IPS-18a (cell line): ENCODE measurements at regions not wholly inside any gene's neighbourhood (a gene's known extent, or its start where the extent isn't known, plus 50 kb on each side); places are given as distances from the start of the nearest gene placed in this dataset.
"Not testable (repeated sequence)": the region's sequence is repeated elsewhere in the genome, so short reads cannot be mapped to it uniquely, and the experiment has no call there.

Experiments
- H3K27ac ChIP-seq: one replicate; pipeline ENCODE4 v1.5.1; 2013; ENCODE audit warnings: low read length
- H3K27me3 ChIP-seq: one replicate; pipeline ENCODE4 v1.6.1; 2013; ENCODE audit warnings: mild to moderate bottlenecking, low read length; ENCODE audit not compliant: control insufficient read depth, insufficient read depth
- H3K36me3 ChIP-seq: one replicate; pipeline ENCODE4 v1.6.1; 2013; ENCODE audit warnings: low read depth, low read length; ENCODE audit not compliant: control insufficient read depth
- H3K4me1 ChIP-seq: one replicate; pipeline ENCODE4 v1.6.1; 2013; ENCODE audit warnings: low read depth, low read length; ENCODE audit not compliant: control insufficient read depth
- H3K4me3 ChIP-seq: one replicate; pipeline ENCODE4 v1.5.1; 2013; ENCODE audit warnings: low read length
- H3K9ac ChIP-seq: one replicate; pipeline ENCODE4 v1.6.1; 2013; ENCODE audit warnings: mild to moderate bottlenecking, low read length, moderate library complexity
- H3K9me3 ChIP-seq: one replicate; pipeline ENCODE4 v1.6.1; 2013; ENCODE audit warnings: low read depth, low read length; ENCODE audit not compliant: control insufficient read depth

DNA sequence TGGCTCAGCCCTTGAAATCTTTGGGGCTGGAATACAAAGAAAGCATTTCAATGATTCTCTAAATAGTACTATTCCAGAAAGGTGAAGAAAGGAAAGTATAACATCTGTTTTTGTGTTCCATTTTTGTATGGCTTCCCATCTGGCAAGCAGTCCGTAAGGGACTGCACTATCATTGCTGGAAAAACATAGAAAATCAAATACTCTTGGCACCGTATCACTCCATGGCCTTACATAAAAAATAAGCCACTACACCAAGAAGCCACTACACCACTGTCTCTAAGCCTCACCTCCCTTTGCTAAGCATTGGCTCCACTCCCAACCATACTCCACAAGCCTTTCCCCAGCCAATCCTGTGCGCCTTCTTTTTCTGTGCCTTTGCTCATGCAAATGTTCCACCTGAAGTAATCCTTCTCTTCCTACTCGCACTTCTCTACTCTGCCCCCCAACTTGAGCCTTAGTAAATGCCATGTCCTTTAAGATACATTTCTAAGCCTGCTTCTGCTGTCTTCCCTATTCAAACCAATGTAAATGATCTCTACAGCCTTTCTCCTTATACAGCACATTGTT lies 454.6 kb upstream of the TUSC1 start:
- Histone ChIP-seq H3K36me3 (no peaks in the 10 kb centered on the region), H3K9ac (no peak overlapping the region), H3K27me3 (no peaks in the 10 kb centered on the region), H3K27ac (no peak overlapping the region), H3K4me1 (peaks cover 6% of the 10 kb centered on the region), H3K4me3 (no peak overlapping the region), H3K9me3 (no peaks in the 10 kb centered on the region)

DNA sequence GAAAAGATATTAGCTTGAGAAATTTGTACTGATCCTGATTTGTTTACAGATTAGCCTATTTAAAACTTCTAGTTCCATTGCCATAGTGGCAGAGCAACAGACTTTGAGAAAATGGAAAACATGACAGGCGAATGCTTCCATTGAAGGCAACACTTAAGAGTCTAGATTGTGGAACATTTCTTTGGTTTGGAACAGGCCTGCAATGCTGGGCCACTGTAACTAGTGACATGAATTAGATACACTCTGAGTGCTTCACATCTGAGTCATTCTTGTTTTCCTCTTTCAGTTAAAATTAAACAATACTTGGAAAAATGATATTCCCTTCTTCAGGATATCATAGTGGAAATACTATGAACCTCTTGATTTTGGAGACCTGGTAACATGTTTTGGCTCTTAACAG lies 453.6 kb upstream of the TUSC1 start:
- H3K4me1 ChIP-seq: peaks cover 6% of the 10 kb centered on the region
- H3K9me3 ChIP-seq: no peaks in the 10 kb centered on the region
- no peak overlapping the region for H3K4me3 ChIP-seq
- no peak overlapping the region for H3K27ac ChIP-seq
- no peaks in the 10 kb centered on the region for H3K36me3 ChIP-seq
- H3K27me3 ChIP-seq: no peaks in the 10 kb centered on the region
- H3K9ac ChIP-seq: no peak overlapping the region

DNA sequence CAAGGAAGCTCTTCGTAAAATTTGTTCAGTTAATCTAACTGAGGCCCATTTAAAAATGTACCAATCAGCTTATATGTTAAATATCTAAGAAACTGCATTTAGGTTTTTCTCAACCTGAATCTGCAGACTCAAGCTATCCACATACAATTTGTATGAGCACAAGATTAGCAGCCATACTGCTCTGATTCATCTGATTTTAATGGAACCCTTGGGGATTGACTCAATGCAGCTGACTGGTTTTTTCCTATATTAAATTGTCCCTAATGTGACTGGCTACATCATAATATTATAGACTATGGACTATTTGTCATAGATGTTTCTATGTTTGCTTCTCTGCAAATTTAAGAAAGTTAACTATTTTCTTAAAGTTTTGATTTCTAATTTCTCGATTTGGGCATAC lies 451.0 kb upstream of the TUSC1 start:
- Histone ChIP-seq H3K9me3 (no peaks in the 10 kb centered on the region), H3K4me1 (peaks cover 6% of the 10 kb centered on the region), H3K27ac (no peak overlapping the region), H3K27me3 (no peaks in the 10 kb centered on the region), H3K4me3 (no peak overlapping the region), H3K9ac (no peak overlapping the region), H3K36me3 (no peaks in the 10 kb centered on the region)

DNA sequence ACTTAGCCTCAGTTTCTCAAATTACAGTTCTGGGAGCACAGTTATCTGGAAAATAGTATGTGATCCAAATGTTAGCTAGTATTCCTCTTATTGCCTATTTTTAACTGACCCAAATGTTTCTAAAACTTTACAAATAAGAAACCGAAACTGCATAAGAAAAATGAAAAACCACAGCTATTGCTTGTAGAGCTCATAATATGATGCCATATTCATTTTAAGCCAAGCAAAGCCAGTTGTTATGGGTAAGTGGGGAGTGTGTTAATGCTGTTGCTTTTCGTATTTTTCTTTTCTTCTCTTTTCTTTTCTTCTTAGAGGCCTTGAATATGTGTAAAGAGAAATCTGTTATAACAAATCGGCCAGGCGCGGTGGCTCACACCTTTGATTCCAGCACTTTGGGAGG lies 447.4 kb upstream of the TUSC1 start:
- no peaks in the 10 kb centered on the region for H3K4me1 ChIP-seq
- no peaks in the 10 kb centered on the region for H3K36me3 ChIP-seq
- H3K4me3 ChIP-seq: no peak overlapping the region
- no peaks in the 10 kb centered on the region for H3K27me3 ChIP-seq
- no peaks in the 10 kb centered on the region for H3K9me3 ChIP-seq
- H3K9ac ChIP-seq: no peak overlapping the region
- no peak overlapping the region for H3K27ac ChIP-seq

DNA sequence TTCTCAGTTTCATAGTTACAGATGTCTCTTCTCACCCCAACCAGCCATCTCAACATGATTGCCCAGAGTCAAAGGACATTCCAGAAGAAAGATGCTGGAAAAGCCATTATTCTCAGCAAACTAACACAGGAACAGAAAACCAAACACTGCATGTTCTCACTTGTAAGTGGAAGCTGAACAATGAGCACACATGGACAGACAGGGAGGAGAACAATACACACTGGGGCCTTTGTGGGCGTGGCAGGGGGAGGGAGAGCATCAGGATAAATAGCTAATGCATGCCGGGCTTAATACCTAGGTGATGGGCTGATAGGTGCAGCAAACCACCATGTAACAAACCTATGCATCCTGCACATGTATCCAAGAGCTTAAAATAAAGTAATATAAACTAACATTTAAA lies 437.8 kb upstream of the TUSC1 start:
- not testable (repeated sequence) for H3K27ac ChIP-seq, H3K9me3 ChIP-seq, H3K36me3 ChIP-seq, H3K4me1 ChIP-seq, H3K27me3 ChIP-seq, H3K9ac ChIP-seq, H3K4me3 ChIP-seq

DNA sequence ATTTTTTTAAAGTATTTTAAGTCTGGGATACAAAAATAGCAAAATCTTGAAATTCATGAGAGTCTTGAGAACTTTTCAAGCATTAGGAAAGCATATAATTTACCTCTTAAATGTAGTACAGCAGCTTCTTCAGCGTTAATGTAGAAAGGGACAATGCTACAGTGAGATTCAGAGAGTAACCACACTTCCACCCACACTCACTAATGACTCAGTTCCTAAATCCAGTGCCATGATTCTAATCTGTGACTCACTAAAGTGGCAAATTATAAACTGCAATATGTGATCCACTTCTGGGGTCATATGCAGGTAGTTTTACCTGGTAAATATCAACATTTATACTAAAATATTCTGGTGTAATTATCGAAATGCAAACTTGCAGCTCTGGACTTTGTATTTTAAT lies 434.5 kb upstream of the TUSC1 start:
- no peaks in the 10 kb centered on the region for H3K27me3 ChIP-seq
- no peak overlapping the region for H3K27ac ChIP-seq
- no peak overlapping the region for H3K9ac ChIP-seq
- H3K4me1 ChIP-seq: no peaks in the 10 kb centered on the region
- no peaks in the 10 kb centered on the region for H3K9me3 ChIP-seq
- H3K36me3 ChIP-seq: no peaks in the 10 kb centered on the region
- H3K4me3 ChIP-seq: no peak overlapping the region

DNA sequence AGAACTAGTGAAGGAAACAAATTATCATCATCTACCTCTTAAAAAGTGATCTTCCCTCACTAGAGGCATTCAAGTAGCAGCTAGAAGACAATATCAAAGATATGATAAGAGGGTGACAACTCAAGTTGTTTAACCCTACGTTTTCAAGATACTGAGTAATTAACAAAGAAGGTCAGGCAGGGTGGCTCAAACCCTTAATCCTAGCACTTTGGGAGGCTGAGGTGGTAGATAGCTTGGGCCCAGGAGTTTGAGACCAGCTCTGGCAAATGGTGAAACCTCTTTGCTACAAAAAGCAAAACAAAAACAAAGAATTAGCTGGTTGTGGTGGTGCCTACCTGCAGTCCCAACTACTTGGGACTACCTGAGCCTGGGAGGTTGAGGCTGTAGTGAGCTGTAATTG lies 408.2 kb upstream of the TUSC1 start:
- no peak overlapping the region for H3K4me3 ChIP-seq
- H3K9ac ChIP-seq: no peak overlapping the region
- no peaks in the 10 kb centered on the region for H3K9me3 ChIP-seq
- H3K27ac ChIP-seq: no peak overlapping the region
- no peaks in the 10 kb centered on the region for H3K4me1 ChIP-seq
- H3K27me3 ChIP-seq: no peaks in the 10 kb centered on the region
- H3K36me3 ChIP-seq: no peaks in the 10 kb centered on the region

DNA sequence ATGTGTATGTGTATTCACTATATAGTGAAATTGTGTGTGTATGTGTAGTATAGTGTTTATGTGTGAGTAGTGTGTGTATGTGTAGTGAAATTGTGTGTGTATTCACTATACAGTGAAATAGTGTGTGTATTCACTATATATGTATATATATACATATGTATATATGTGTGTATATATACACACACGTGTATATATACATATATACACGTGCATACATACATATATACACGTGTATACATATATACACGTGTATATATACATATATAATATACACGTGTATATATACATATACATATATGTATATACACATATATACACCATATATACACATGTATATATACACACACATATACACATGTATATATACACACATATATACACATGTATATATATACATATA lies 403.6 kb upstream of the TUSC1 start:
- Histone ChIP-seq H3K27me3 (no peaks in the 10 kb centered on the region), H3K27ac (no peak overlapping the region), H3K9me3 (no peaks in the 10 kb centered on the region), H3K4me1 (no peaks in the 10 kb centered on the region), H3K9ac (no peak overlapping the region), H3K36me3 (no peaks in the 10 kb centered on the region), H3K4me3 (no peak overlapping the region)

DNA sequence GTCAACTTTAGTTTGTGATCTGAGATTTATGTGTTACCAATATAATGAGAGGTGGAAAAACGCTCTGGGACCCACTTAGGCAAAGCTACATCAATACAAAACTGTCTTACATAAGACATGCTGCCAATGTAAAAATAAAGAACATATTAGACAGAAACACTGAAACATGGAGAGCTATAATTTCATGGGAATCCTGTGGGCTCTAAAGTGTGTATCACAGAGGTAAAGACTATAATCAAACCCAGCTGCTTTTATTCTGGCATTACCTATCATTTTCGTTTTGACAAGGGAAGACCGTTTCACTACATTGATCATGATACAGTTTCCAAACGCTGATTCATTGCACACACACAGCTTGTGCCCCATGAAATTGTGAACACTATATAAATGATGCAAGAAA lies 400.5 kb upstream of the TUSC1 start:
- Histone ChIP-seq H3K4me1 (no peaks in the 10 kb centered on the region), H3K9ac (no peak overlapping the region), H3K9me3 (no peaks in the 10 kb centered on the region), H3K27me3 (no peaks in the 10 kb centered on the region), H3K36me3 (no peaks in the 10 kb centered on the region), H3K4me3 (no peak overlapping the region), H3K27ac (no peak overlapping the region)

DNA sequence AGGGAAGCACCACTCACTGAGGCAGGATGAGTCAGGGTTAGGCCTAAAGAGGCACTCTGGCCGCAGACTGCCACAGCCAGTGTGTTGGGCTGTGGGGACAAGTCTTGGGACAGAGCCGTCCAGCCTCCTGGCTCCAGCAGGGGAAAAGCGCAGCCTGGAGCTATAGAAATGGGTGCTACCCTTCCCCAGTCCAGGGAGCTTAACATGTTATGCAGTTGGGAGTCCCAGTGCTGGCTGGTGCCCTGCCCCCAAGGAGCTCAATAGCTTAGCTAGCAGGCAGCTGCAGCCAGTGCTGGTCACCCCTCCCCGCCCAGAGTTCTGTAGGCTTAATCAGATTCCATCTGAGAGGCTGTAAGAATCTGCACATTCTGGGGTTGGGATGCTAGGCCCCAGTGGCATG lies 399.6 kb upstream of the TUSC1 start:
- H3K9ac ChIP-seq: no peak overlapping the region
- H3K9me3 ChIP-seq: no peaks in the 10 kb centered on the region
- H3K4me3 ChIP-seq: no peak overlapping the region
- no peak overlapping the region for H3K27ac ChIP-seq
- H3K4me1 ChIP-seq: no peaks in the 10 kb centered on the region
- H3K27me3 ChIP-seq: no peaks in the 10 kb centered on the region
- H3K36me3 ChIP-seq: no peaks in the 10 kb centered on the region

DNA sequence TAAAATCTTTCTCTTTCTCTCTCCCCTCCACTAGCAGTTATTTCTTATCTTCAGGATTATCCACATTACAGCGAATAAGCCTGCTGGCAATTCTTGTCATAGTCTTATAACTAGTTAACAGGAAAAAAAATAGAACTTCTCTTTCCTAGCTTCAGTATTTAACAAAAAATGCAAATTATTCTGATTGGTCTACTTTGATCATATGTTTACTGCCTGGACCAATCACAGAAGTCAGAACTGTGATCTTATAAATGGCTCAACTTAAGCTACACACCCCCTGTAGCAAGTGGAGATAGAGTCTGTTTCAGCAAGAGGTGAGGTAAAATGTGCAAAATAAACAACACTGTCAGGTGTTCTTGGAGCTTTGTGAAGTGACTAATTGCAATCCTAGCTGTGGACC lies 389.4 kb upstream of the TUSC1 start:
- H3K9me3 ChIP-seq: no peaks in the 10 kb centered on the region
- no peak overlapping the region for H3K27ac ChIP-seq
- no peak overlapping the region for H3K9ac ChIP-seq
- no peak overlapping the region for H3K4me3 ChIP-seq
- no peaks in the 10 kb centered on the region for H3K4me1 ChIP-seq
- no peaks in the 10 kb centered on the region for H3K27me3 ChIP-seq
- no peaks in the 10 kb centered on the region for H3K36me3 ChIP-seq

DNA sequence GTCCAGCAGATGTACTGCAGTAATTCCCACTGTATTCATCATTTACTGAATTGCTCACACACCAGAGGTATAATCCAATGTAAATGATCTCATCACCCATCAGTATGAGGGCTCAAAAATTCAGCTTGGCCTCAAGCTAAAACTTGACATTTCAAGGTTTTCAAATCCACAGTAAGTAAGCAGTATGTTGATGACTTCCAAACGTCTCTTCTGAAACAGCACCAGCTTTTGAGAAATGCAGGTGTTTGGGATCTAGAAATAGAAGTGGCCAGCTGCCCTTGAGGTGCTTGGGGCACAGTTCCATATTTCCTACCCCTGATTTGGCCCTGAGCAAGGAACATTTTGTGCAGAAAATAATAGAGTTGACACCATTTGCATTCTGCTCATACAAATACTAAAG lies 388.0 kb upstream of the TUSC1 start:
- H3K27ac ChIP-seq: no peak overlapping the region
- no peak overlapping the region for H3K9ac ChIP-seq
- no peaks in the 10 kb centered on the region for H3K9me3 ChIP-seq
- H3K4me3 ChIP-seq: no peak overlapping the region
- no peaks in the 10 kb centered on the region for H3K27me3 ChIP-seq
- no peaks in the 10 kb centered on the region for H3K36me3 ChIP-seq
- H3K4me1 ChIP-seq: peaks cover 9% of the 10 kb centered on the region
